Vagina (tissue), 2 donors: ENCODE measurements at regions not wholly inside any gene's neighbourhood (a gene's known extent, or its start where the extent isn't known, plus 50 kb on each side); places are given as distances from the start of the nearest gene placed in this dataset.

ENCODE experiments used
- DNase-seq, 2 donors: peaks; one replicate each; pipeline ENCODE4 v3.0.0-alpha.2; 2017; ENCODE audit errors: extremely low spot score in 2 of 2
- H3K27ac ChIP-seq: fragments of 200-600 bp; sonication (generic); one replicate; pipeline ENCODE4 v1.5.1; 2019
- H3K27me3 ChIP-seq: fragments of 200-600 bp; sonication (generic); one replicate; pipeline ENCODE4 v1.5.1; 2019
- H3K36me3 ChIP-seq, 2 donors: fragments of 200-600 bp; sonication (generic); one replicate each; pipeline ENCODE4 v1.5.1; 2017 to 2019
- H3K4me1 ChIP-seq: fragments of 200-600 bp; sonication (generic); one replicate; pipeline ENCODE4 v1.5.1; 2019
- H3K4me3 ChIP-seq, 2 donors: fragments of 200-600 bp; sonication (generic); 1 replicate in 1 of 2; 2 replicates in 1 of 2; pipeline ENCODE4 v1.5.1; 2016 to 2019
- H3K9me3 ChIP-seq: fragments of 200-600 bp; sonication (generic); one replicate; pipeline ENCODE4 v1.5.1; 2019
- POLR2A ChIP-seq, 2 donors: fragments of 450-650 bp; IDR thresholded peaks; one replicate each; pipeline ENCODE4 v1.6.1; 2017; ENCODE audit warnings: antibody characterized with exemption in 2 of 2, mild to moderate bottlenecking in 2 of 2, moderate library complexity in 2 of 2
- POLR2AphosphoS5 ChIP-seq, 2 donors: sonication (generic); formaldehyde crosslinking; IDR thresholded peaks; one replicate each; pipeline ENCODE4 v1.9.0; 2017; ENCODE audit warnings: antibody characterized with exemption in 2 of 2, mild to moderate bottlenecking in 2 of 2, low read depth in 1 of 2; ENCODE audit not compliant: insufficient read depth in 1 of 2
- intact Hi-C: fragments of 100-400 bp; cut with DNase I; formaldehyde crosslinking; loops from one replicate; pipeline ENCODE4 v1.15.1; 2023
- TF ChIP-seq, protein P1 (sequence below), 3 experiments: fragments of 450-650 bp in 2 of 3; fragments of 200-600 bp in 1 of 3; sonication (generic) in 1 of 3; IDR thresholded peaks; one replicate each; pipeline ENCODE4 v1.5.1; 2017 to 2019; ENCODE audit warnings: antibody characterized with exemption in 3 of 3, mild to moderate bottlenecking in 2 of 3, moderate library complexity in 2 of 3

DNA sequence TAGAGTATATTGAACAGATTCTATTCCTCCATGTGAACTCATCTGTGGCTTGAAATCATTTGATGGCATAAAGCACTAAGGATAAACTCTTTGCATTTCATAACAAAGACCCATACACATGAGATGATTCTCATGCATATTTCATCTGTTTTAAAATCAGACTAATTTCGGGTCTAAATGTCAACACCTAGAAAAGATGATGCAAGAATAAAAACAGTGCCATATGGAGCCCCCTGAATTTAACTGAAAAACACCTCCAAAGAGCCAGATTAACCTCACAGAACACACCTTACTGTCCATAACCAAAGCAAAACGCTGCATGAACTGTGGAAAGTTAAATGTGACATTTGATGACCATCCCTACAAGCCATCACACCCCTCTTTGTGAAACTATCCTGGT, 59.7 kb downstream of the ELAPOR2 start:
- Histone ChIP-seq H3K27ac (no peak overlapping the region), H3K4me1 (peaks cover 11% of the 10 kb centered on the region), H3K27me3 (no peaks in the 10 kb centered on the region), H3K36me3 (no peaks in the 10 kb centered on the region), H3K9me3 (no peaks in the 10 kb centered on the region), H3K4me3 (no peak overlapping the region)
- DNase-seq: no peak
- TF ChIP-seq POLR2A (IDR thresholded peaks at IDR 0.05) (no peak), POLR2AphosphoS5 (IDR thresholded peaks at IDR 0.05; ENCODE audit: insufficient read depth in 1 of 2, low read depth in 1 of 2) (no peak)
- TF ChIP-seq, protein P1, sequence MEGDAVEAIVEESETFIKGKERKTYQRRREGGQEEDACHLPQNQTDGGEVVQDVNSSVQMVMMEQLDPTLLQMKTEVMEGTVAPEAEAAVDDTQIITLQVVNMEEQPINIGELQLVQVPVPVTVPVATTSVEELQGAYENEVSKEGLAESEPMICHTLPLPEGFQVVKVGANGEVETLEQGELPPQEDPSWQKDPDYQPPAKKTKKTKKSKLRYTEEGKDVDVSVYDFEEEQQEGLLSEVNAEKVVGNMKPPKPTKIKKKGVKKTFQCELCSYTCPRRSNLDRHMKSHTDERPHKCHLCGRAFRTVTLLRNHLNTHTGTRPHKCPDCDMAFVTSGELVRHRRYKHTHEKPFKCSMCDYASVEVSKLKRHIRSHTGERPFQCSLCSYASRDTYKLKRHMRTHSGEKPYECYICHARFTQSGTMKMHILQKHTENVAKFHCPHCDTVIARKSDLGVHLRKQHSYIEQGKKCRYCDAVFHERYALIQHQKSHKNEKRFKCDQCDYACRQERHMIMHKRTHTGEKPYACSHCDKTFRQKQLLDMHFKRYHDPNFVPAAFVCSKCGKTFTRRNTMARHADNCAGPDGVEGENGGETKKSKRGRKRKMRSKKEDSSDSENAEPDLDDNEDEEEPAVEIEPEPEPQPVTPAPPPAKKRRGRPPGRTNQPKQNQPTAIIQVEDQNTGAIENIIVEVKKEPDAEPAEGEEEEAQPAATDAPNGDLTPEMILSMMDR (IDR thresholded peaks at IDR 0.05): no peak
- intact Hi-C loops: no loop called here

DNA sequence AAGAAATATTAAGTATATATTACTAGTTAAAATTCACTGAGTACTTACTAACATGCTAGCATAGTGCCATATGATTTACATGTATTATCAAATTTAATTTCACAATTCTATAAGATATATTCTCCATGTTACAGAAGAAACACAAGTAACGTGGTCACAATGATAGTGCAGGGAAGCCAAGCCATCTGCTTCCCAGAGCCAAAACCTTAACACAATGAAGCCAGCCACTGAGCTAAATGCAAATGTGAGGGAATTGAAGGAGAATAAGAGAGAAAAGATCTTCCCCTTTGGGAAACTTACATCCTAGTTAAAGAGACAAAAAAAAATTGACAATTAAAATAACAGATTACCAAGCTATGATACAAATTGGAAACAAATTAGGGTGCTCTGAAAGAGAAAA, 63.6 kb downstream of the ELAPOR2 start:
- no peaks in the 10 kb centered on the region for H3K36me3 ChIP-seq
- TF ChIP-seq POLR2A (IDR thresholded peaks at IDR 0.05) (no peak), POLR2AphosphoS5 (IDR thresholded peaks at IDR 0.05; ENCODE audit: insufficient read depth in 1 of 2, low read depth in 1 of 2) (no peak)
- TF ChIP-seq, protein P1 (IDR thresholded peaks at IDR 0.05): no peak
- H3K9me3 ChIP-seq: no peaks in the 10 kb centered on the region
- no peak for DNase-seq
- intact Hi-C loops: no loop called here
- H3K4me3 ChIP-seq: no peak overlapping the region
- no peaks in the 10 kb centered on the region for H3K27me3 ChIP-seq
- H3K27ac ChIP-seq: no peak overlapping the region
- H3K4me1 ChIP-seq: peaks cover 11% of the 10 kb centered on the region

DNA sequence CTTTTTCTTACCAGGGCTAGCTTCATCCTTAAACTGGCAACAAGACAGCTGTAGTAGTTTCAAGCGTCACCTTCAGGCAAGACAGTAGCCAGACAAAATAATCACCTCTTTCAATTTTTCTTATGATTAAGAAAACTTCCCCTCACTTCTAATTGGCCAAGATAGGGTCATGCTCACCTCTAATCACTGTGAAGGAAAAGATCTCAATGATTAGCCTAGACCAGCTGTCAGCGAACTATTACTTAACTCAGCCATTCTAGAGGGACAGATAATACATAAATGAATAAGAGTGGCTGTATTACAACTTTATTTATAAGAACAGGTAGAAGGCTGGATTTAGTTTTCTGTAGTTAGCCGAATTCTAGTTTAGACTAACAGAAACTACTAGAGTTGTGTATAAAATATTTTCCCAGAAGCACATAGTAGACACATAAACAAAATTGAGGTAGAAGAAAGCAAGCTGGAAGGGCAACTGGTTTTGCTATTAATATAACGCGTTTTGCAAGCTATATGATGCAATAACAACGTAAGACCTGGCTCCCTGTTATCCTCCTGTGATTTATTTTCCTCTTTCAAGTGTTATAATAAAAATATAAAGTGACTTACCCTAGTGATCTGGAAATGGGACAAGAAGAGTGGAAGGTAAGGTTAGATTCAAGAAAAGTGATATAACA, 64.3 kb downstream of the ELAPOR2 start:
- H3K4me1 ChIP-seq: peaks cover 5% of the 10 kb centered on the region
- intact Hi-C loops: no loop called here
- no peaks in the 10 kb centered on the region for H3K9me3 ChIP-seq

DNA sequence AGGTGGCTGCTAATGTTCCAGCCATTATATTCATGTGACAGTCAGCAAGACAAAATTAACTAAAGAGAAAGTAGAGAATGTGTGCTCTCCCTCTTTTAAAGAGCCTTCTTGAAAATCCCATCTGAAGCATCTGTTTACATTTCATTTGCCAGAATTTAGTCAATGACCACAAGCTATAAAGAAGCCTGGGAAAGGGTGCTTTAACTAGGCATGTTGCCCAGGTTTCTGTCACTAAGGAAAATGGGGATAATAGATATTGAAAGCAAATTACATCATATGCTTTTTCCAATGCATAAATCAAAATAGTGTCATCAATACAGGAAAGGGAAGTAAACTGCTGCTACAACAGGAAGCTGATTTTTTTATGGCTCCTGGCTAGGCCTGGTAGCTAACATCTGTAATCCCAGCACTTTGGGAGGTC, 67.7 kb downstream of the ELAPOR2 start:
- H3K4me3 ChIP-seq: no peak overlapping the region
- TF ChIP-seq POLR2AphosphoS5 (IDR thresholded peaks at IDR 0.05; ENCODE audit: insufficient read depth in 1 of 2, low read depth in 1 of 2): no peak
- no peak for TF ChIP-seq POLR2A (IDR thresholded peaks at IDR 0.05)
- no peak overlapping the region for H3K27ac ChIP-seq
- no peaks in the 10 kb centered on the region for H3K27me3 ChIP-seq
- no peaks in the 10 kb centered on the region for H3K4me1 ChIP-seq
- intact Hi-C loops: no loop called here
- no peak for DNase-seq
- no peaks in the 10 kb centered on the region for H3K9me3 ChIP-seq
- no peaks in the 10 kb centered on the region for H3K36me3 ChIP-seq

More for the DNA sequence above, 64.3 kb downstream of the ELAPOR2 start:
- Histone ChIP-seq H3K4me3 (no peak overlapping the region), H3K36me3 (no peaks in the 10 kb centered on the region), H3K27ac (no peak overlapping the region), H3K27me3 (no peaks in the 10 kb centered on the region)
- no peak for DNase-seq
- TF ChIP-seq POLR2AphosphoS5 (IDR thresholded peaks at IDR 0.05; ENCODE audit: insufficient read depth in 1 of 2, low read depth in 1 of 2) (no peak), POLR2A (IDR thresholded peaks at IDR 0.05) (no peak)
- TF ChIP-seq, protein P1 (IDR thresholded peaks at IDR 0.05): no peak

DNA sequence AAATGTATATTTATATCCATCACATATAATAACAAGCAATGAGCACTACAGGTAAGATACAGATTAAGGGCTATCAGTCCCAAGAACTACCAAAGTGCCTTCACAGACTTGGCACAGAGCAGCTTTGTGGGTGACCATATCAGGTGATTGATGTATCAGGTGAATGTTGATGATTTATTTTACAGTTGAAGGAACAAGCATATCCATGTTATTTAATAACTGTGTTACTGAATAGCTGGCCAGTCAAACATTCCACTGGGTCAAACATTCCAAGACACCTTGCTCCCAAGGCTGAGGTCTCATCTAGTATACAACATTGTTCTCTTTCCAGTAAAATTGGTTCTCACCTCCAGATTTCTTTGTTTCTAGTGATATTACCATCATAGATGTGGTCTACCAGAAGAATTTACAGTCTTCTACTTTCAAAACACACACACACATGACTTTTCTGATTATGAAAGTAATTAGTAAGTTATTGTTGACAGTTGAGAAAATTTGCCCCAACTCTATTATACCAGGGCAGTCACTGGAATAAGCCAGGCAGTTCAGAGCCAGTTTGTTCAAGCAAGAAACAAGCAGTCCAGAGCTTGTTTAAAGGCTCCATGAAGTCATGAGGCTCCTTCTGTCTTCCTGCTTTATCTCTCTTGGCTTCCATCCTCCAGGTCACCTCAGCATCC, 68.2 kb downstream of the ELAPOR2 start:
- H3K4me1 ChIP-seq: no peaks in the 10 kb centered on the region
- H3K4me3 ChIP-seq: no peak overlapping the region
- H3K9me3 ChIP-seq: no peaks in the 10 kb centered on the region
- no peak for DNase-seq
- H3K27me3 ChIP-seq: no peaks in the 10 kb centered on the region
- H3K27ac ChIP-seq: no peak overlapping the region
- intact Hi-C loops: no loop called here
- no peaks in the 10 kb centered on the region for H3K36me3 ChIP-seq
- TF ChIP-seq POLR2AphosphoS5 (IDR thresholded peaks at IDR 0.05; ENCODE audit: insufficient read depth in 1 of 2, low read depth in 1 of 2): no peak
- TF ChIP-seq POLR2A (IDR thresholded peaks at IDR 0.05): no peak
- TF ChIP-seq, protein P1 (IDR thresholded peaks at IDR 0.05): no peak
